Upper lobe of left lung (tissue), 6 donors: ENCODE measurements at regions not wholly inside any gene's neighbourhood (a gene's known extent, or its start where the extent isn't known, plus 50 kb on each side); places are given as distances from the start of the nearest gene placed in this dataset.

Experiments
- ATAC-seq, 2 donors: fragments of 200-7000 bp; cut with Tn5 transposase; one replicate each; pipeline ENCODE4 v1.9.1; 2022; ENCODE audit warnings: mild to moderate bottlenecking in 2 of 2, moderate library complexity in 2 of 2; ENCODE audit not compliant: low FRiP score in 2 of 2
- DNase-seq, 2 donors: peaks; one replicate each; pipeline ENCODE4 v3.0.0-alpha.2; 2019 to 2020
- H3K27ac ChIP-seq, 4 donors: fragments of 200-600 bp; sonication (generic); one replicate each; pipeline ENCODE4 v1.5.1; 2016 to 2019
- H3K27me3 ChIP-seq, 4 donors: fragments of 200-600 bp; sonication (generic); one replicate each; pipeline ENCODE4 v1.5.1; 2017 to 2019
- H3K36me3 ChIP-seq, 4 donors: fragments of 200-600 bp; sonication (generic); one replicate each; pipeline ENCODE4 v1.5.1; 2016 to 2019
- H3K4me1 ChIP-seq, 4 donors: fragments of 200-600 bp; sonication (generic); one replicate each; pipeline ENCODE4 v1.5.1; 2018 to 2019
- H3K4me3 ChIP-seq, 4 donors: fragments of 200-600 bp; sonication (generic); one replicate each; pipeline ENCODE4 v1.5.1; 2017 to 2019; ENCODE audit warnings: mild to moderate bottlenecking in 2 of 4, moderate library complexity in 1 of 4
- H3K9me3 ChIP-seq, 4 donors: fragments of 200-600 bp; sonication (generic); one replicate each; pipeline ENCODE4 v1.5.1; 2018 to 2019
- EP300 ChIP-seq, 4 donors: sonication (generic); formaldehyde crosslinking; IDR thresholded peaks; one replicate each; pipeline ENCODE4 v1.5.1; 2017; ENCODE audit warnings: antibody characterized with exemption in 4 of 4, control low read depth in 2 of 4
- POLR2A ChIP-seq, 4 donors: fragments of 450-650 bp; IDR thresholded peaks; one replicate each; pipeline ENCODE4 v1.5.1; 2016 to 2017; ENCODE audit warnings: antibody characterized with exemption in 4 of 4, mild to moderate bottlenecking in 2 of 4
- POLR2AphosphoS5 ChIP-seq, 2 donors: sonication (generic); formaldehyde crosslinking; IDR thresholded peaks; one replicate each; pipeline ENCODE4 v1.5.1; 2017; ENCODE audit warnings: antibody characterized with exemption in 2 of 2
- WGBS, 2 donors: methylation state at CpG; one replicate each; pipeline ENCODE4 v1.1.5; 2017 to 2018; 5-methylcytosine and 5-hydroxymethylcytosine counted together
- TF ChIP-seq, protein P1 (sequence below), 6 experiments: fragments of 450-650 bp in 4 of 6; fragments of 200-600 bp in 2 of 6; sonication (generic) in 2 of 6; IDR thresholded peaks; one replicate each; pipeline ENCODE4 v1.5.1; 2016 to 2019; ENCODE audit warnings: antibody characterized with exemption in 6 of 6
- donor health status: DM: no; HTN: no; CAD: no; lungs with moderate emphysema.
- donor health status: DM: no; HTN: yes; CAD: no; lungs with severe emphysema.

GRCh38 chr6:44052419-44053023, 74.7 kb downstream of the MRPL14 start:
- H3K27ac ChIP-seq: no peak overlapping the region
- ATAC-seq (peak in 1 of 2 donors; percentile 86), DNase-seq (peak in 1 of 2 donors; percentile 76)
- H3K9me3 ChIP-seq: no peaks in the 10 kb centered on the region
- no peak overlapping the region for H3K4me3 ChIP-seq
- TF ChIP-seq EP300 (IDR thresholded peaks at IDR 0.05) (no peak), POLR2AphosphoS5 (IDR thresholded peaks at IDR 0.05) (no peak), POLR2A (IDR thresholded peaks at IDR 0.05) (no peak)
- TF ChIP-seq, protein P1, sequence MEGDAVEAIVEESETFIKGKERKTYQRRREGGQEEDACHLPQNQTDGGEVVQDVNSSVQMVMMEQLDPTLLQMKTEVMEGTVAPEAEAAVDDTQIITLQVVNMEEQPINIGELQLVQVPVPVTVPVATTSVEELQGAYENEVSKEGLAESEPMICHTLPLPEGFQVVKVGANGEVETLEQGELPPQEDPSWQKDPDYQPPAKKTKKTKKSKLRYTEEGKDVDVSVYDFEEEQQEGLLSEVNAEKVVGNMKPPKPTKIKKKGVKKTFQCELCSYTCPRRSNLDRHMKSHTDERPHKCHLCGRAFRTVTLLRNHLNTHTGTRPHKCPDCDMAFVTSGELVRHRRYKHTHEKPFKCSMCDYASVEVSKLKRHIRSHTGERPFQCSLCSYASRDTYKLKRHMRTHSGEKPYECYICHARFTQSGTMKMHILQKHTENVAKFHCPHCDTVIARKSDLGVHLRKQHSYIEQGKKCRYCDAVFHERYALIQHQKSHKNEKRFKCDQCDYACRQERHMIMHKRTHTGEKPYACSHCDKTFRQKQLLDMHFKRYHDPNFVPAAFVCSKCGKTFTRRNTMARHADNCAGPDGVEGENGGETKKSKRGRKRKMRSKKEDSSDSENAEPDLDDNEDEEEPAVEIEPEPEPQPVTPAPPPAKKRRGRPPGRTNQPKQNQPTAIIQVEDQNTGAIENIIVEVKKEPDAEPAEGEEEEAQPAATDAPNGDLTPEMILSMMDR (IDR thresholded peaks at IDR 0.05): peak in 1 of 6 experiments; percentile 15
- 56 to 66% methylated on average over 3 to 4 of the region's 4 CpGs for WGBS, 2 donors
- no peaks in the 10 kb centered on the region for H3K36me3 ChIP-seq
- no peaks in the 10 kb centered on the region for H3K27me3 ChIP-seq
- peaks cover 5 to 16% (median 8%) of the 10 kb centered on the region in 4 donors for H3K4me1 ChIP-seq

DNA sequence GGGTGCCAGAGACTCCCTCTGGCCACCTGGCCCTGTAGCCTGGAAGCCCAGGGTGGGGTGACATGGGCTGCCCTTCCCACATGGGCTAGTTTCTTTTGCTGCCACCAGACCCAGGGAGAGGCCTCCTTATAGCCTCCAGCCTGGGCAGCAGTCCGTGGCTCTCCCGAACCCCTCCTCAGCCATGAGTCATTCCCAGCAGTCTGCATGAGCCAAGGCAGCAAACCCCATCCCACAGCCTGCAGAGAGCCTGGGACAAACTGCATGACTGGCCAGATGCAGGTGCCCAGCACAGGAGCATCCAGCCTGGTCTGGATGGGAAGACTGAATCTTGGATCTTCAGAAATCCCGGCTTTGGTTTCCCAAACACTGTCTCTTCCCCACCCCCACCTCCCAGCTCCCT, 75.7 kb downstream of the MRPL14 start:
- TF ChIP-seq POLR2AphosphoS5 (IDR thresholded peaks at IDR 0.05) (no peak), EP300 (IDR thresholded peaks at IDR 0.05) (no peak), POLR2A (IDR thresholded peaks at IDR 0.05) (no peak)
- TF ChIP-seq, protein P1 (IDR thresholded peaks at IDR 0.05): no peak
- DNase-seq (peak in 1 of 2 donors; percentile 26), ATAC-seq (peak in 1 of 2 donors; percentile 82)
- H3K4me1 ChIP-seq: peaks cover 0 to 8% (median 3%) of the 10 kb centered on the region in 4 donors
- WGBS, 2 donors: 94 to 100% methylated on average over 1 of the region's 3 CpGs
- H3K36me3 ChIP-seq: no peaks in the 10 kb centered on the region
- H3K9me3 ChIP-seq: no peaks in the 10 kb centered on the region
- no peak overlapping the region for H3K27ac ChIP-seq
- no peak overlapping the region for H3K4me3 ChIP-seq
- no peaks in the 10 kb centered on the region for H3K27me3 ChIP-seq

DNA sequence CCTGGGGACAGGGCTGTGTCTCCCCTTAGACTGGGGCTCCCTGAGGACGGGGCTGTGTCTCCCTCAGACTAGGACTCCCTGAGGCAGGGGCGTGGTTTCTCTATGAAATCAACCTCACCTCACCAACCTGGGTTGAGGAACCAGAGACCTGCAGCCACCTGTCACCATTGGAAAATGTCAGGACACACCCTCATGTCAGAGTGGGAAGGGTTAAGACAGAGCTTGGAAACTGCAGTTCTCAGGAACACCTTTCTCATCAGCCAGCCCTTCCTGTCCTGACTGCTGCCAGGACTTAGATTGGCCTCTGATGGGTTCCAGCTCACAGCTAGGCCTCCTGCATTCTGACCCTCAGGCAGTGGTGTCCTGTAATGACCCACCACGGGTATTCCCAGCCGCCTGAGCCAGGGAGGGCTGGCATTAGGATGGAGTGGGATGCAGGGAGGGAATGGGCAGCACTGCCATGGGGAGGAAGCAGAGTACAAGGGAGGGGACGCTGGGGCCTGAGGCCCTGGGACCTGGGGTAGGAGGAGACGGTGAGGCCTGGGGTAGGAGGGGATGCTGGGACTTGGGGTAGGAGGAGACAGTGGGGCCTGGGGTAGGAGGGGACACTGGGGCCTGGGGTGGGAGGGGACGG, 76.3 kb downstream of the MRPL14 start:
- Histone ChIP-seq H3K27me3 (no peaks in the 10 kb centered on the region), H3K4me3 (no peak overlapping the region), H3K4me1 (peaks cover 0 to 8% (median 3%) of the 10 kb centered on the region in 4 donors), H3K27ac (no peak overlapping the region), H3K36me3 (no peaks in the 10 kb centered on the region), H3K9me3 (no peaks in the 10 kb centered on the region)
- ATAC-seq (no peak), DNase-seq (no peak)
- WGBS, 2 donors: 73 to 78% methylated on average over 4 to 6 of the region's 7 CpGs
- TF ChIP-seq POLR2A (IDR thresholded peaks at IDR 0.05) (no peak), EP300 (IDR thresholded peaks at IDR 0.05) (no peak), POLR2AphosphoS5 (IDR thresholded peaks at IDR 0.05) (no peak)
- TF ChIP-seq, protein P1 (IDR thresholded peaks at IDR 0.05): no peak

GRCh38 chr6:44049989-44050871, 77.0 kb downstream of the MRPL14 start:
- TF ChIP-seq, protein P1 (IDR thresholded peaks at IDR 0.05): no peak
- TF ChIP-seq POLR2AphosphoS5 (IDR thresholded peaks at IDR 0.05) (no peak), POLR2A (IDR thresholded peaks at IDR 0.05) (no peak), EP300 (IDR thresholded peaks at IDR 0.05) (no peak)
- no peak for DNase-seq
- no peak overlapping the region for H3K4me3 ChIP-seq
- no peak overlapping the region for H3K27ac ChIP-seq
- peaks cover 0 to 13% (median 3%) of the 10 kb centered on the region in 4 donors for H3K4me1 ChIP-seq
- no peaks in the 10 kb centered on the region for H3K9me3 ChIP-seq
- no peaks in the 10 kb centered on the region for H3K36me3 ChIP-seq
- H3K27me3 ChIP-seq: no peaks in the 10 kb centered on the region
- no peak for ATAC-seq
- WGBS, 2 donors: 79 to 86% methylated on average over 6 of the region's 6 CpGs
